GM19397 (cell line): ENCODE measurements at regions not wholly inside any gene's neighbourhood (a gene's known extent, or its start where the extent isn't known, plus 50 kb on each side); places are given as distances from the start of the nearest gene placed in this dataset.
"Not testable (repeated sequence)": the region's sequence is repeated elsewhere in the genome, so short reads cannot be mapped to it uniquely, and the experiment has no call there.

Experiments used
- ATAC-seq: cut with Tn5 transposase; IDR thresholded peaks from one replicate; pipeline ENCODE4 v1.9.1; 2021; ENCODE audit warnings: mild to moderate bottlenecking, moderate library complexity; ENCODE audit not compliant: unreplicated experiment

GRCh38 chr1:192862271-192862670 is 53.4 kb downstream of the RGS2 start:
- no peak for ATAC-seq

GRCh38 chr1:192866241-192866868 is 57.5 kb downstream of the RGS2 start:
- no peak for ATAC-seq

GRCh38 chr1:192867180-192867579 is 58.3 kb downstream of the RGS2 start:
- ATAC-seq, result no peak

GRCh38 chr1:192869308-192869940 is 60.6 kb downstream of the RGS2 start:
- no peak for ATAC-seq

- no peak for ATAC-seq
These were observed 63.2 kb downstream of the RGS2 start for GRCh38 chr1:192872010-192872409.

GRCh38 chr1:192873836-192874235 is 65.0 kb downstream of the RGS2 start:
- ATAC-seq, result no peak

GRCh38 chr1:192876633-192877032 is 67.8 kb downstream of the RGS2 start:
- ATAC-seq, result no peak

GRCh38 chr1:192877283-192877886 is 68.5 kb downstream of the RGS2 start:
- ATAC-seq, result no peak

GRCh38 chr1:192878249-192878648 is 69.4 kb downstream of the RGS2 start:
- no peak for ATAC-seq

- ATAC-seq, result no peak
These were observed 70.6 kb downstream of the RGS2 start for GRCh38 chr1:192879406-192879805.

GRCh38 chr1:192880231-192880630 is 71.4 kb downstream of the RGS2 start:
- no peak for ATAC-seq

GRCh38 chr1:192884241-192884640 is 75.4 kb downstream of the RGS2 start:
- ATAC-seq, result no peak

- ATAC-seq, result not testable (repeated sequence)
These were observed 76.5 kb downstream of the RGS2 start for GRCh38 chr1:192885387-192885786.

GRCh38 chr1:192887426-192887825 is 78.6 kb downstream of the RGS2 start:
- ATAC-seq, result no peak

- ATAC-seq, result no peak
These were observed 79.7 kb downstream of the RGS2 start for GRCh38 chr1:192888574-192888973.

GRCh38 chr1:192889082-192889481 is 80.2 kb downstream of the RGS2 start:
- no peak for ATAC-seq

GRCh38 chr1:192890134-192890533 is 81.3 kb downstream of the RGS2 start:
- no peak for ATAC-seq

GRCh38 chr1:192892934-192893333 is 84.1 kb downstream of the RGS2 start:
- no peak for ATAC-seq

- ATAC-seq, result not testable (repeated sequence)
These were observed 86.6 kb downstream of the RGS2 start for GRCh38 chr1:192895487-192895886.

GRCh38 chr1:192896376-192896775 is 87.5 kb downstream of the RGS2 start:
- no peak for ATAC-seq

GRCh38 chr1:192901500-192901899 is 92.7 kb downstream of the RGS2 start:
- ATAC-seq, result no peak

GRCh38 chr1:192903142-192903541 is 94.3 kb downstream of the RGS2 start:
- ATAC-seq, result no peak
